ENCODE measurements at regions not wholly inside any gene's neighbourhood (a gene's known extent, or its start where the extent isn't known, plus 50 kb on each side); places are given as distances from the start of the nearest gene placed in this dataset.
"Not testable (repeated sequence)": the region's sequence is repeated elsewhere in the genome, so short reads cannot be mapped to it uniquely, and the experiment has no call there.

DNA sequence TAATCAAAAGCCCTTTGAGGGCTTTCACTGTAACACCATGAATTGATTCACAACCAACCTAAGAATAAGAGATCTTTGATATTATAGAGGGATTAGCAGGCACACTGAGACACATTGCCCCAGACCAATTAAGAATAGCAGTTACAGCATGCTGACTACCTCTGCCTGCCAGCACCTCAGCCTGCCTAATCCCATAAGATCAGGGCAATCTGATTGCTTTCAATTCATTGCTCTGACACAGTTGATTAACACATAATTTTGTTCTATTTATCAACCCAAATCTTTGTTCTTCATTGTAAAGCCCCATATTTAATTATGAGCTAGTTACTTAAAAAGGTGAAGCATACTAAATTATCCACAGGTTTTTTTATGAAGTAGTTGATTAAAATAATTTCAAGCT lies 548.8 kb upstream of the ZP4 start:
- Histone ChIP-seq H3K4me3 (no peak overlapping the region), H3K27me3 (no peaks in the 10 kb centered on the region), H3K9me3 (no peaks in the 10 kb centered on the region), H3K36me3 (no peaks in the 10 kb centered on the region)
- DNase-seq = no peak

GRCh38 chr1:238438311-238439270 lies 547.9 kb upstream of the ZP4 start:
- Histone ChIP-seq H3K9me3 (no peaks in the 10 kb centered on the region), H3K4me3 (no peak overlapping the region), H3K36me3 (no peaks in the 10 kb centered on the region), H3K27me3 (no peaks in the 10 kb centered on the region)
- no peak for DNase-seq

- not testable (repeated sequence) for H3K27me3 ChIP-seq, H3K36me3 ChIP-seq, DNase-seq, H3K9me3 ChIP-seq, H3K4me3 ChIP-seq
Measured at GRCh38 chr1:238429703-238430102, 539.0 kb upstream of the ZP4 start.

- Histone ChIP-seq H3K4me3 (no peak overlapping the region), H3K27me3 (no peaks in the 10 kb centered on the region)
- DNase-seq = no peak
Measured at GRCh38 chr1:238419209-238419608, 528.5 kb upstream of the ZP4 start.

DNA sequence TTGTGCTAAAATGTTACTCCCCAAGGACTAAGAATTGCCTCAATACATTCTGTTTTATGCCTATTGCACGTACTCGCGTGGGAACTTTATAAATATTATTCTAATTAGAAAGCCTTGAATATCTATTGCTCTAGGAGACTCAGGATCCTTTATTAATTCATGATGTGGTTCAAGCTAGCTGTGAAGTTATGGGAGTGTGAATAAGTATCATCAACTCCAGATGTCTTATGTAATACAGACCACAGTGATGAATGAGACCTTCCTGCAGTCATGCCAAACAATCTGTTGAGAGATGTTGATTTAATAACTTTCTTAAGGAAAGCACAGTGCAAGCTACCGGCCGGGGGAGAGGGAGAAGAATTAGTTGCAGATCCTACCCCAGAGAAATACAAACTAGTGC lies 519.2 kb upstream of the ZP4 start:
- DNase-seq = no peak
- no peaks in the 10 kb centered on the region for H3K36me3 ChIP-seq
- H3K27me3 ChIP-seq = no peaks in the 10 kb centered on the region; the same call in 1 of the 2 replicates
- no peak overlapping the region for H3K4me3 ChIP-seq
- H3K9me3 ChIP-seq = no peaks in the 10 kb centered on the region

More at GRCh38 chr1:238419209-238419608, 528.5 kb upstream of the ZP4 start:
- no peaks in the 10 kb centered on the region for H3K9me3 ChIP-seq
- no peaks in the 10 kb centered on the region for H3K36me3 ChIP-seq

DNA sequence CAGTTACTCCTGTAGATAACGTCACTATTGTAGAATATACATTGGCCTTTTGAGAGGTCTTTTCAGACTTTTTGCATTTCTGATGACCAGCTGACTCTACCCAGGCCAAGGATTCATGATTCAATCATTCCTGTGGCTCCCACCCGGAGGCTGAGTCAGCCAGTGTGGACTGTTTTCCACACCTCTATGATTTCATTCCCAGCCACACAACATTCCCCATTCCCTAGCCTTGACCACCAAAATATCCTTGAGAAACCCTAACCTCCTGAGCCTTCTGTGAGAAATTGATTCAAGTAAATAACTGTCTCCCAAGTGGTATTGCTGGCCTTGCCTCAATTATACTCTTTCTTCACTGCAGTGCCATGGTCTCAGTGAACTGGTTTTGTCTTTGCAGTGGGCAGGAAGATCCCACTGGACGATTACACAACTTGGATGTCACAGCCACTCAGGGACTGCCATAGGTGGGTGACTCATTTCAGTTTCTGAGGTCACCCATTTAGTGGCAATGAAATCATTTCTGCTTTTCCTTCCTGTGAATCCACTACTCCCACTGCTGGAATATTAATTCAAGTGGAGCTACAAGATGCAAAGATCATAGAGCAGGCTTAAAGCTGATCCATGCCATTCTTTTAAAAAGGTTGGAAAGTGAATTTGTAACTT lies 518.6 kb upstream of the ZP4 start:
- H3K4me3 ChIP-seq = no peak overlapping the region
- peak; percentile 48 for DNase-seq
- H3K9me3 ChIP-seq = no peaks in the 10 kb centered on the region
- no peaks in the 10 kb centered on the region for H3K36me3 ChIP-seq
- H3K27me3 ChIP-seq = no peaks in the 10 kb centered on the region; the same call in 1 of the 2 replicates

- no peak for DNase-seq
- Histone ChIP-seq H3K36me3 (no peaks in the 10 kb centered on the region), H3K27me3 (no peaks in the 10 kb centered on the region; the same call in 1 of the 2 replicates), H3K9me3 (no peaks in the 10 kb centered on the region), H3K4me3 (no peak overlapping the region)
Measured at GRCh38 chr1:238408737-238409136, 518.0 kb upstream of the ZP4 start.

GRCh38 chr1:238406098-238406860 lies 515.6 kb upstream of the ZP4 start:
- no peaks in the 10 kb centered on the region for H3K36me3 ChIP-seq
- H3K27me3 ChIP-seq = no peaks in the 10 kb centered on the region; the same call in 1 of the 2 replicates
- no peak overlapping the region for H3K4me3 ChIP-seq
- no peaks in the 10 kb centered on the region for H3K9me3 ChIP-seq
- no peak for DNase-seq

GRCh38 chr1:238404921-238405320 lies 514.2 kb upstream of the ZP4 start:
- no peak for DNase-seq

DNA sequence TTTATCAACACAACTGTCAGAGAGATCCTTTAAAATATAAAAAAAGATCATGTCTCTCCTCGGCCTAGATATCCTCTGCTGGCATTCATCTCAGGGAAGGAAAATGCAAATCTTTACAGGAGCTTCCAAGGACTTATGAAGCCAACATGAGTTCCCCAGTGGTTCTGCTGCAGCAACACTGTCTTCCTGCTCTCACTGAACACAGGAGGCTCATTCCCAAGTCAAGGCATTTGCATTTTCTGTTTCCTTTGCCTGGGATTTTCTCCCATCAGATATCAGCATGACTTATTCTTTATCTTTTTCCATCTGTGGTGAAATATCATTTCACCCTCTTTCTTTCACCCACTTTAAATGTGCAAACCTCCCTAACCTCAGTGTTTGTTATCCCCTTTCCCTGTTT lies 513.8 kb upstream of the ZP4 start:
- no peaks in the 10 kb centered on the region for H3K36me3 ChIP-seq
- no peaks in the 10 kb centered on the region; the same call in 1 of the 2 replicates for H3K27me3 ChIP-seq
- no peak overlapping the region for H3K4me3 ChIP-seq
- DNase-seq = no peak
- H3K9me3 ChIP-seq = no peaks in the 10 kb centered on the region

More at GRCh38 chr1:238404921-238405320, 514.2 kb upstream of the ZP4 start:
- no peaks in the 10 kb centered on the region for H3K36me3 ChIP-seq
- no peak overlapping the region for H3K4me3 ChIP-seq
- no peaks in the 10 kb centered on the region for H3K9me3 ChIP-seq
- no peaks in the 10 kb centered on the region; the same call in 1 of the 2 replicates for H3K27me3 ChIP-seq

DNA sequence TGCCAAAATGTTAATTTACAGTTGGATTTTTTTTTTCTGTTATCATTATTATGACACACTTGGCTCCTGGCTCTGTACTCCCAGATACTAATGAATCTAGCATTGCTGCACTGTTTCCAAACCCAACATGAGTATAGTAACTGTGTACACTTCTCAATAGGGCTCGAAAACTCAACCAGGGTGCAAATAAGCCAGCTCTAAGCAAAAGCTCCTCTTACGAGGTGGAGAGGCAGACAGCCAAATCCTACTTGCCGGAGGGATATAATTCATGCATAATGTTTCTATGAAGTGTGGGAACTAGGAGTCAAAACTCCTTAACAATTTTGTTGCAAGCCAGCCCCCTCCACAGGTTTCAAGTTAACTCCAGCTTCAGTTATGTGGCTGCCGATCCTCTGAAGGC lies 510.4 kb upstream of the ZP4 start:
- H3K36me3 ChIP-seq = no peaks in the 10 kb centered on the region
- no peak for DNase-seq
- no peak overlapping the region for H3K4me3 ChIP-seq
- no peaks in the 10 kb centered on the region for H3K27me3 ChIP-seq
- H3K9me3 ChIP-seq = no peaks in the 10 kb centered on the region

GRCh38 chr1:238399558-238399957 lies 508.8 kb upstream of the ZP4 start:
- no peak for DNase-seq
- Histone ChIP-seq H3K9me3 (no peaks in the 10 kb centered on the region), H3K27me3 (no peaks in the 10 kb centered on the region), H3K36me3 (no peaks in the 10 kb centered on the region), H3K4me3 (no peak overlapping the region)

DNA sequence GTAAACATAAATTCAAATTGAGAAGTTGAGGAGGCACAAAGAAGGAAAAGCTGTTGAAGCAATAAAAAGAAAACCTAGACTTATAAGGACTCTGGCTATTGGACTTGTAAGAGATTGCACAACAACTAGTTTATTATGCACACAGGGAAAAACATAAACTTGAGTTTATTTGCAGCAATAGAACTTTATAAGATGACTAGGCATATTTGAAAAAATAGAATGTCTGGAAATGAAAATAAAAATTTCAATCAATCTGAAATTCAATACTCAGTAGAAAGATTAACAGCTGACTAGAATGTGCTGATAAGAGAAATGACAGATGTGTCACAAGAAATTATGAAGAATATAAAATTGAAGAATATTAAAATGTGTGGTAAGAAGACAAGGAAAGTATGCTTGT lies 505.4 kb upstream of the ZP4 start:
- no peak overlapping the region for H3K4me3 ChIP-seq
- no peak for DNase-seq
- no peaks in the 10 kb centered on the region for H3K9me3 ChIP-seq
- H3K36me3 ChIP-seq = no peaks in the 10 kb centered on the region
- no peaks in the 10 kb centered on the region for H3K27me3 ChIP-seq

DNA sequence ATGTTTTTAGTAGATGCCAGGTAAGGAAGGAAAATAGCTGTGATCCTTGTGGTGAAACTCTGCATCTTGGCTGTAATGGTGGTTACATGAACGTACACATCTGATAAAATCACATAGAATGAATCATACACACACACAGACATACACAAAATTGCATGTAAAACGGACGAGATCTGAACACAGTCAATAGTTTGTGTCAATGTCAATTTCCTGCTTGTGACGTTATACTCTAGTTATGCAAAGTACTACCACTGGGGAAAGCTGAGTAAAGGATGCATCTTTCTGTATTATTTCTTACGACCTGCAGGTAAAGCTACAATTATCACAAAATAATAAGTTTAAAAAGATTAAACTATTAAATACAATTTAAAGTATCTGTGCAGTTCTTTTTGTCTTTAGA lies 493.7 kb upstream of the ZP4 start:
- H3K36me3 ChIP-seq = no peaks in the 10 kb centered on the region
- no peak overlapping the region for H3K4me3 ChIP-seq
- H3K27me3 ChIP-seq = no peaks in the 10 kb centered on the region
- no peaks in the 10 kb centered on the region for H3K9me3 ChIP-seq
- no peak for DNase-seq

GRCh38 chr1:238380167-238380566 lies 489.4 kb upstream of the ZP4 start:
- no peak for DNase-seq
- no peak overlapping the region for H3K4me3 ChIP-seq
- H3K27me3 ChIP-seq = no peaks in the 10 kb centered on the region
- no peaks in the 10 kb centered on the region for H3K36me3 ChIP-seq
- no peaks in the 10 kb centered on the region for H3K9me3 ChIP-seq

- H3K27me3 ChIP-seq = not testable (repeated sequence)
Measured at GRCh38 chr1:238379446-238379845, 488.7 kb upstream of the ZP4 start.

More at GRCh38 chr1:238379446-238379845, 488.7 kb upstream of the ZP4 start:
- not testable (repeated sequence) for H3K9me3 ChIP-seq, DNase-seq, H3K36me3 ChIP-seq, H3K4me3 ChIP-seq

Data from MG63 (cell line).